DOHH2 (cell line): ENCODE measurements at regions not wholly inside any gene's neighbourhood (a gene's known extent, or its start where the extent isn't known, plus 50 kb on each side); places are given as distances from the start of the nearest gene placed in this dataset.

Experiments used
- CTCF ChIP-seq: fragments of 200-600 bp; sonication (generic); IDR thresholded peaks from one replicate; pipeline ENCODE4 v1.5.1; 2014; ENCODE audit warnings: antibody characterized with exemption, mild to moderate bottlenecking, low read depth, low read length; ENCODE audit not compliant: poor library complexity, severe bottlenecking
- EZH2phosphoT487 ChIP-seq: fragments of 200-600 bp; sonication (generic); IDR thresholded peaks from 2 replicates; pipeline ENCODE4 v1.6.1; 2017; ENCODE audit warnings: borderline replicate concordance, mild to moderate bottlenecking, antibody characterized with exemption, low read length, moderate library complexity, mixed read lengths

DNA sequence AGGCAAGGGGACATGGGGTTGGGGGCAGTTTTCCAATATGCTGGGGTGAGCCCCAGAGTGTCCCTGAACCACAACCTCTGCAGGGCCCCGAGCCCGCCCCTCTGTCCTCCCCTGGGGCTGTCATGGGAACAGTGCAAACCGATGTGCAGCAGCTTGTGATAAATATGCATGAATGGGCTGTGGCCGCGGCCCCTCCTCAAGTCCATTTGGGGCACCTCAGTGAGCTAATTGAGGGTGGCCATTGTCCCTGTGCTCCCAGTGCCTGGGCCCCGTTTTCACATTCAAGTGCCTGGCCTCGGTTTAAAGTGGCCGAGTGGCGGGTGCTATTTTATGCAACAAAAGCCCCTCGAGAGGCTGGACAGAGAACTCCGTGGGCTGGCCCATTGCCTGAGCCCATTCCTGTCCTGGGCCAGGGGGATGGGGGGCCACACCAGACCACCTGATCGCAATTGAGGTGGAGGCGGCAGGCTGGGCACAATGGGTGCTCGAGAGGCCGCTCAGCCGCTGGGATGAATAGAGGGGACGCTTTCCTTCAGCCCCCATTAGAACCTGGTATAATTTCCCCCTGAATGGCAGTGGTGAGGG, 193.7 kb downstream of the FOXD2 start:
- TF ChIP-seq CTCF (no peak), EZH2phosphoT487 (no peak)
